ENCODE measurements at regions not wholly inside any gene's neighbourhood (a gene's known extent, or its start where the extent isn't known, plus 50 kb on each side); places are given as distances from the start of the nearest gene placed in this dataset.
A peak's percentile ranks its signal among the peaks of the same experiment; 100 is the strongest.

DNA sequence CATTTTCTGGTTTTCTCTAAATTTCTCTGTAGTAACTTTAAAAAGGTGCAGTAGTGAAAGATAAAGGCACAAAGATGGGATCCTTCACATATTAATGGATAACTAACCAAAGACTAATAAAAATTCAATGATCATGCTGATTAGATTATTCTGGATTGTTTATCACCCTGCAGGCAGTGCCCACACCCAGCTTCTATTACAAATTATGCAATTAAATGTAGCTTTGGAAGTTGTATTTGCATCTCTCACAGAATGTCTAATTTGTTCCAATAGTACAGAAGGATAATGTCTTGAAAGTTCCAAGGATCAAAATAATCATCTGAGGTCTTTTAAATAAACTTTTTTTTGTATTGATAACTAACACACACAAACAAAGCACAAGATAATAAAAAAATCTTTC, 837.6 kb downstream of the HACE1 start:
- DNase-seq, result no peak

DNA sequence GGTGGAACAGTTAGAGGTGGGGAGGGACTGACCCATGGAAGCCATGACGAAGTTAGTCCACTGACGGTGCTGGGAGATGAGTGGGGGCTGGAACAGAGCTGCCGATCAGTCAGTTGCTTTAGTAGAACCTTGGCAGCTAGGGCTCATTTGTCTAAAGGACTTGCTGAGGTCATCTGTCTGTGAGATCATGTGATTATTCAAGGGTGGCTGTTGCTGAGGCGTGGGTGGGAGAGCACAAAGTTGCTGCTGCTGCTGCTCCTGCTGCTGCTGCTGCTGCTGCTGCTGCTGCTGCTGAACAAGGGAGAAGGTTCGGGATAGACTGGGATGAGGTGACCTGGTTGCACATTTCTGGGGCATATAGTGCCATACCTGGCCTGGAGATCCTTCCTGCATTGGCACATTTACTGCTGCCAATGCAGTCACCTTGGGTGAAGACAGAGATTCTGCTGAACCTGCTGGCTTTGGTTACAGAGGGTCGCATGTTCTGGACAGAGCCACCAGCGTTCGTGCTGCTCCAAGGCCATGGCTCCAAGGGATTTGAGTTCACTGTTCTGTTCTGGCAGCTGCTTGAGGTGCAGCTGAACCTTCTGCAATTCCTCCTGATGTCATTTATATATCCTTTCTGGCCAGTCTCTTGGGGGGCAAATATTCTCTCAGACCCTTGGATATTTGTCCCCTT, 840.5 kb downstream of the HACE1 start:
- DNase-seq, result no peak

GRCh38 chr6:104017410-104018381, 842.0 kb downstream of the HACE1 start:
- no peak for DNase-seq

GRCh38 chr6:104014163-104014959, 845.4 kb downstream of the HACE1 start:
- DNase-seq, result peak; percentile 24

GRCh38 chr6:104013312-104013971, 846.3 kb downstream of the HACE1 start:
- no peak for DNase-seq

DNA sequence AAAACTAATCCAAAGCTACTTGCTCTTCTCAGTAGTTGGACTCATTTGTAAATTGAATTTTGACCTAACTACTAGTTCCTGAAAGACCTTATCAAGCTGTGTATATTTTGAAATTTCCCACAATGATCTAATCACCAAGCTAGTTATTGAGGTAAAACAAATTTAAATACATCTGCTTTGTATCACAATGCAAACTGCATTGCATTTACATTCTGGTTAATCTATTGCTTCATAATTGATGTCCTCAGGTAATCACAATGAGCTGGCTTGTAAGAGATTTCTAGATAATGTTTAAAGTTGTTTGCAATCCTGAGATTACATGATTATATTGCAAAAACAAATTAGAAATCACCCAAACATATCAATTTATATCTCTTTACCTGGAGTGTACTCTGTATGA, 848.8 kb downstream of the HACE1 start:
- no peak for DNase-seq

DNA sequence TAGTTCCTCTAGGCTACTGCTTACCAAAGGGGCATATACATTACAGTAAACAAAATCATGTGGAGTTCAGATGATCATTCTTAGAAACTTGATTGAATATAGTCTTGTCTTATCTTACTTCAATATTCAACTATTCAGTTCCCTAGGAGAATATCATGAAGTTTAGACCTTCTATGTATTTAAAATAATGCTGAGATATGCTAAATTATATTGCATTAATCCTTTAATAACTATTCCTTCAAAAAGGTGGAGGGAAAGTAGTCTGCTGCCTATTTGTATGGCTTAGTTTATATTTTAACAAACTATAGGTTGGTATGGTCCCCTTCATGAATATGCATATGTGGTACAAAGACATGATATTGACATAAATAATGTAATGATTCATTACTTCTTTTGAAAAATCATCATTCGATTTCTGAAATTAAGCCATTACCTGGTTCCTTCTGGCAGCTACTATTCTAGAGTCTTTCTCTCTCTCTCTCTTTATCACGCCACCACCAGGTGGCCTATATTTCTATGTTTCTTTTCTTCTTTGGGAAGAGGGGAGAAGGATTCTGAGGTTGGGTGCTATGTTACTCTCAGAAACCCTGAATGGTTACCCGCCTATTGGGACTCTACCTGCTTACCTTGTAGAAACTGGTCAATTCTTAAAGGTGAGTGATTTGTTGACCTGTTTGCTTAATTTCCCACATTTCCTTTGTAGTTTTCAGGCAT, 855.8 kb downstream of the HACE1 start:
- no peak for DNase-seq

GRCh38 chr6:103995571-103995970, 864.1 kb downstream of the HACE1 start:
- no peak for DNase-seq

DNA sequence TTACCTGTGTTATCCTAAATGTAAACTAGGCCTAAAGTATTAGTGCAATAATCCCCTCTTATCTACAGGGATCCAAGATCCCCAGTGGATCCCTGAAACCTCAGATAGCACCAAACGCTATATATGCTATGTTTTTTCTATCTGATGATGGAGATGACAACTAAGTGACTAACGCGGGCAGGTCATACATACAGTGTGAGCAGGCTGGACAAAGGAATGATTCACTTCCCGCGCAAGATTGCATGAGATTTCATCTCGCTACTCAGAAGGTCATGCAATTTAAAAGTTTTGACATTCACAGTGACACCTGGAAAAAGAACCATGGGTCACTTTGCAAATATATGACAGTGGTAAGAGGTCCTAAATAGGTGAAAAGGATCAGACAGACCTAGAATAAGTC, 875.9 kb downstream of the HACE1 start:
- DNase-seq, result no peak

- no peak for DNase-seq
Measured at GRCh38 chr6:103983011-103983410, 876.7 kb downstream of the HACE1 start.

DNA sequence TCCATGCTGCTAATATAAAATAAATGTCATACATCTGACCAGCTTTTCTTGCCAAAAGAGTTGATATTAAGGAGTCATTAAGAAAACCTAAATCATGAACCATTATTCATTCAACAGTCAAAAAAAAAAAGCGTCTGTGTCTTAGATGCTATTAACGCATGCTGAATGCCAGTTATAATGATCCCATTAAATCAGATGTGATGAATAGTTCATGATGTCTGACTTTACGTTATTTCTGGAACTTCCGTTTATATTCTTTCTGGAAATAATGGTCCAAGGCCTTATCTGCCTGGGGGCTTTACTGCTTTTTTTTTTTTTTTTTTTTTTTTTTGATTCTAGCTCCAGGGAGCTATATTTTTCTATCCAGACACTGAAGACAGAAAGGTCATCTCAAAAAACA, 877.1 kb downstream of the HACE1 start:
- DNase-seq, result no peak

DNA sequence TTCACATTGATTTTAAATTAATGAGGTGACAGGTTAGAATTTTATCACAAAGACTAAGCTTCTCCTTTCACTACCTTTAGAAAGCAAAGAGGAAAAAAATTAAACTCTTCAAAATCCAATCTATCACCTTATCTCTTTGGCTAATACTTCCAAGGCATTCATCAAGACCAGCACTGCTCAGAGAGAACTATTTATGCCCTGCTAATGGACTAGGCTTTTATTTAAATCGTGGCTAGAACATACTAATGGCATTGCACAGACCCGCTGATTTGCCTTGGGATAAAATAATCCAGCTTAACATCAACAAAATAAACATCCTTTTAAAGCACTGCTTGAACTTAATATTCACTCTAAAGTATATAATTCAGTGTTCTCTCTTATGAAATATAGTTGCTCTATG, 880.4 kb downstream of the HACE1 start:
- DNase-seq, result no peak

DNA sequence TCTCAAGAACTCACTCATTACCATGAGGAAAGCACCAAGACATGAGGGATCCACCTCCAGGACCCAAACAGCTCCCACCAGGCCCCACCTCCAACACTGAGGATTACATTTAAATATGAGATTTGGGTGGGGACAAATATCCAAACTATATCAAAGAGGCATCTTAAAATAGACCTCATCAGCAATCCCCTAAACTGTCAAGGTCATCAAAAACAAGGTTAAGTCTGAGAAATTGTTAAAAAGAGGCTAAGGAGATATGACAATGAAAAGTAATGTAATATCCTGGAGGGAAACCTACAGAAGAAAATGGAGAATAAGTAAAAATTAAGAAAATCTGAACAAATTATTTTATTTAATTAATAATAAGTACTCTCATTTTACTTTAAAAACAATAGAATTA, 922.3 kb downstream of the HACE1 start:
- no peak for DNase-seq

DNA sequence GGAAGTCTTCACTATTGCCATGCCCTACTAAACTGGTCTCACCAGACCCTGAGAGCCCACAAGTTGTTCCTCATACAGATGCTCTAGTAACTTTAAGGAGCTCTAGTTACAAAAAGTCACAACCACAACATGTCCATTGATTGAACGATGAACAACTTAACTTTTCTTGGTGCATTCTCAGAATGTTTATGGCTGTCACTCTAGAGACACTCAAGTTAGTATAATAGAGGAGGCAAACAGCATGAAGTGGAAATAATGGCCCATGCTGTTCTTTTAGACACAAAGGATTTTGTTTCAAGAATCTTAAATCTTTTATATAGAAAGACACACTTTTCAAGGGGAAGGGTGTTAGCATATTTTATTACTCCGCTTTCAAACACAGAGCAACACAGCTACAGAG, 934.4 kb downstream of the HACE1 start:
- no peak for DNase-seq

- DNase-seq, result no peak
Measured at GRCh38 chr6:103910018-103910417, 949.7 kb downstream of the HACE1 start.

GRCh38 chr6:103908898-103909297, 950.8 kb downstream of the HACE1 start:
- no peak for DNase-seq

GRCh38 chr6:103895136-103895535, 964.6 kb downstream of the HACE1 start:
- DNase-seq, result no peak

DNA sequence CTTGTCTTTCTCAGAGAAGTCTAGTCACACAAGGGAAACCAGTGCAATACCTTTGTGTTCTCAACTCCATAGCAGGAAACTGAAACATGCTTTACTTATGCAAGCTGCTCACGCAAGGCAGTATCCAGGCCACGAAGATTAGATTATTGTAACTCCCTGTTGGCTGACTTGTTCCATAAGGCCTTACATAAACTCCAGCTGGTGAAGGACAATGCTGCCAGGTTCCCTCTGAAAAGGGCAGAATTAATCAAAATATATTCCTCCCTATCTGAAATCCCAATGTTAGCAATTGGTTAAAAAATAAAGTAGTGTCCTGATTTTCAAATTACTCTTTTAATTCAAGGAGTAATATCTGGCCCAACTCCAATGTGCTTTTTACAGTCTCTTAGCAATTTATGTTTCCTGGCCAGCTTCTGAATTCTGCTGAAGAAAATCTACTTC, 966.6 kb downstream of the HACE1 start:
- DNase-seq, result peak; percentile 40

DNA sequence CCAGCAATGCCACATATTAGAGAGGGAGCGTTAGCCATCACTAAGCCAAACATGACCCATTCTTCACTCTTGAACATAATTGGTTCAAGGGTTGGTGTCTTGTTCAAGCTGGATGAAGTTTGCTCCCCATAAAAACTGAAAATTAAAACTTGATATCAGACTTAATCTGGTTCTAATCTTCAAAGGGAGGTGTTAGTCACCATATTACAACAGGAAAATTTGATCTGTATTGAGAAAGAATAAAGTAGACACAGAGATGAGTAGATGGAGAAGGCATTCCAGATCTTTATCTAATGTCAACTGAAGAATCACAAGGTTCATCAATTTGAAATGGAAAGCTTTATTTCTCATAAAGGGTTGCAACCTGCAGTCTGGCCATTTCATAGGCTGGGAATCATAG, 972.8 kb downstream of the HACE1 start:
- no peak for DNase-seq

DNA sequence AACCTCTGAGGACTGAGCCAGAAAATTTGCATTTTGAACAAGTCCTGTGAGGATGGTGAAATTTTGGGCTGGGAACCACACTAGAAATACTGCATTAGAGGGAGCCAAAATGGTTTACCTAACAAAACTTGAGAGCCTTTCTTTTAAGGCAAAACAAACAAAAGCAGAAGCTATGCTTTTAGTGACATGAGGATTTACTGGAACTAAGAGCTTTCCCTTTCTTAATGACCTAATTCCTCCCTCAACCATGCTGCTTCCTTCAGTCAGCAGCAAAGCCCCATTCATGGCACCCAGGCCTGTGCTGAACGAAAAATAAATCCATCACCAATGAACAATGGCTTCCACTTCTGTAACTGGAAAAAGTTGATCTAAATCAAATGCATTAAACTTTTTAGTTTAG, 974.3 kb downstream of the HACE1 start:
- no peak for DNase-seq

DNA sequence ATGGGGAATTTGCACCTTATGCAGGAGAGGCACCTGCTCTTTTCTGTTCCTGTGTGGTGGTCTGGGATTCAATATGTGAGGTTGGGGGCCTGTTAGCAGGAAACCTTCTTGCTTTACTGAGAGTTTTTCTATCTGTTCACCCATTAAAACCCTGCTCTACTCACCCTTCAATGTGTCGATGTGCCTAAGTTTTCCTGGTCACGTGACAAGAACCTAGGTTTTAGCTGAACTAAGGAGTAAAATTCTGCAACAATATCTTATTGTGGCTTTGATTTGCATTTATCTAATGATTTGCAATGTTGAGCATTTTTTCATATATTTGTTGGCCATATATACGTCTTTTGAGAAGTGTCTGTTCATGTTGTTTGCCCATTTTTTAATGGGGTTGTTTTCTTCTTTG, 979.9 kb downstream of the HACE1 start:
- DNase-seq, result no peak

- no peak for DNase-seq
Measured at GRCh38 chr6:103875221-103875620, 984.5 kb downstream of the HACE1 start.

Data from fibroblast of skin of scalp (primary cell).